Erythroblast (primary cell): ENCODE measurements at regions not wholly inside any gene's neighbourhood (a gene's known extent, or its start where the extent isn't known, plus 50 kb on each side); places are given as distances from the start of the nearest gene placed in this dataset.

Source experiments
- GATA1 ChIP-seq: IDR thresholded peaks from 2 replicates; pipeline ENCODE4 v1.6.1; 2011; ENCODE audit warnings: low read depth, mild to moderate bottlenecking, control low read depth, low read length, moderate library complexity
- POLR2A ChIP-seq: IDR thresholded peaks from 2 replicates; pipeline ENCODE4 v1.6.1; 2011; ENCODE audit warnings: mild to moderate bottlenecking, low read length

DNA sequence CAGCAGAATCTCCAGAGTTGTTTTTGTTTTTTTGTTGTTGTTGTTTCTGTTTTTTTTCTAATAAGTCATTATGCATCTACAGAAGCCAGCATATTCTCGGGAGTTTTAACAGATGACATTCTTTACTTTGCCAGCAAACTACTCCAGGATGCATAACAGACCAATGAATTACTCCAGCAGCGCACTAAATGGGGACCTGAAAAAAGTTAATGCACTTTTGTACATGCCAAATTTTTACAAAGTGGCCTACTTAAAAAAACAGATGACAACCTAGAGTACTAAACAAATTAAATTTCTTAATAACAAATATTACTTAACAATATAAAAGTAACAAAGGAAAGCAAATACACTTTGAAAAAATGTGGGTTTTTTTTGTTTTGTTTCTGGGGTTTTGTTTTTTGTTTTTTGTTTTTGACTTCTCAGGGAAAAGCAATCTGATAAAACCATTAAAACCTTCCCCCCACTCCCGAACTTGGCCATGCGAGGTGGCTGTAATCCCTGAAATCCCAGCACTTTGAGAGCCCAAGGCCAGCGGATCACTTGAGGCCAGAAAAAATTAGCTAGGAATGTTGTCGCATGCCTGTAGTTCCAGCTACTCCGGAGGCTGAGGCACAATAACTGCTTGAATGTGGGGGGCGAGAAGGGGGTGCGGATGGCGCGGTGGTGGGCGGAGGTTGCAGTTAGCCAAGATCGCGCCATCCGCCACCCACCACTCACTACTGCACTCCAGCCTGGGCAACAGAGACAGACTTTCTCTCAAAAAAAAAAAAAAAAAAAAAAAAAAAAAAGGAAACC, 352.4 kb downstream of the CETN3 start:
- TF ChIP-seq POLR2A (no peak), GATA1 (no peak)
